SHP77 treated with DMSO at 0.1 percent for 48 hours (cell line): ENCODE measurements at regions not wholly inside any gene's neighbourhood (a gene's known extent, or its start where the extent isn't known, plus 50 kb on each side); places are given as distances from the start of the nearest gene placed in this dataset.

Source experiments
- DNase-seq: peaks from one replicate; lab custom pipeline; 2025; lab: John Stamatoyannopoulos, UW

DNA sequence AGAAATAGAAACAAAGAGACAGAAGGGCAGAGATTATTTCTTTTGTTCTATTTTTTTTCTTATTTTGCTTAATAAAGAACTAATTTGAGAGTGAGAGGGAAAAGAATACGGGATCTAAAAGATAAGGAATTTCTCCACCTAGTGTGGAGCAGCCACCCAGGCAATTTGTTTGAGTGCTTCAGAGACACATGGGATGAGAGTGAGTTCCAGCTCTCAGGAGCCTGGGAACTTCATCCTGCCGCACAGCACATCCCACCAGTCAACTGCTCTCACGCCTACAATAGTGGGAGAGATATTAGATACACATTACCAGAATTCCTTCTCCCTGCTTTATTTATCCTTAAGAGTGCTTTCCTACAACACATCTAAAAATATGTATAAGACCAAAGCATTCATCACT lies 946.4 kb downstream of the PDHA2 start:
- DNase-seq: no peak

DNA sequence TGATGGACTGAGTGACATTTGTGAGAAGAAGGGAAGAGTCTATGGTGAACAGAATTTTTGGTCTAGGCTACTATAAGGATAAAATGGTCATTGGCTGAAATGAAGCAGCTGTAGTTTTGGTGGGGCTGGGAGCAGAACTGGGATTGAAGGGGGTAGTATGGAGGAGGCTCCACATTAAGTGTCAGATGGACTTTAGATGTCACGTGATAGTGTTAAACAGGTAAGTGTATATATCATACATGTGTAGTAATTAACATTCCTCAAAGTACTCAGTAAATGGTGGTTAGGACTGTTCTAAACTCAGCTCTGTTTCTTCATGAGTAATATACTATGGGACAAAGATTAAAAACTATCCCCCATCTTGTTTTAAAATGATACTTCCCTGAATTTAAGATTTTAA lies 947.9 kb downstream of the PDHA2 start:
- no peak for DNase-seq

GRCh38 chr4:96809563-96809962 lies 969.7 kb downstream of the PDHA2 start:
- no peak for DNase-seq

DNA sequence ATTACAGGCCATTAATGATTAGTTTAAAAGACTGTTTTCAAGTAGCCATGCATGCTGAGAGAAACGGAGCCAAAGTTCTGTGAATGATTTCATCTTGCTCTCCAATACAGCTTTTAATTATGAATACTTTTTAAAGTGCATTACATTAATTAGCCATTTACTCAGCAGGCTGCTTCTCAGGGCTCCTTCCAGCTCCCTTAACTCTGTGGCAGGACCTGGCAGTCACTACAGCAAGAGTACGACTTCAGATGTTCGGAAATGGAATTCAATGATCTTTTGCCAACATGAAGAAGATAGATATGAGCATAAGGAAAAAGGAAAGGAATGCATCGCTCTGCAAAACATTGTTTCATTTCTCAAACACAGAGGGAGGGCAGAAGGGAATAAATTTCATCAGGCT lies 987.2 kb downstream of the PDHA2 start:
- no peak for DNase-seq

DNA sequence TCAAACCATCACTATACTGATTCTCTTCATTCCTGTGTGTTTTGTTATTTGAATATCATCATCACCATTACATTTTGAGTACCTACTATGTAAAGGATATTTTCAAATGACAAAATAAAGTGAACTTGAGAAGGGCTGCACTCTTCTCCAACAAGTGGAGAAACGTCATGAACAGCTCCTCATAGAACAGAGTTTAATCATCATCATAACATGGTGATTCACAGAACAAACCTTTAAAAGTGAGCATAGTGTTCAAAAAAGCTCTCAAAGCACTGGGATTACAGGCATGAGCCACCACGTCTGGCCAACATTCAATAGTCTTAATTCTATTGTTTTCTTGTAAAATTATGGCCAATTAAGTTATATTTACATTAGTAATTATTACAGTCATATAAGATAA lies 993.9 kb downstream of the PDHA2 start:
- no peak for DNase-seq

- DNase-seq: no peak
Measured at GRCh38 chr4:96835991-96836390, 996.1 kb downstream of the PDHA2 start.

DNA sequence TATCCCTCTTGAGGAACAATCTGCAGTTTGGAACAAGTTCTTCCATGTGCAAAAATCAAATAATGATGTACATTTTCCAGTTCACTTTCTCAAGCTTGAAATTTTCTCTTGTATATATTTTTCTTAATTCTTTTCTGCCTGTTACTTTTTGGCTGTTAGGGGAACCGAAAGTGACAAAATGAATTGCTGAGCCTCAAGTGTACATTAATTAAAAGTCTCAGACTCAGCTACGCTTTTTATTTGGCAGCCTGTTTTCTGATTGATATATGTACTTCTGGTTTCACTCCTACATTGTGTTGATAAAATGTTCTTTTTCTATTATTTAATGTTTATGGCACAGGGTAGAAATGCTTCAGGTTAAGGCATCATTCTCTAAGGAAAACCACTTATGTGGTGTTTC lies 999.5 kb downstream of the PDHA2 start:
- no peak for DNase-seq

GRCh38 chr4:96841801-96842200 lies 1001.9 kb downstream of the PDHA2 start:
- DNase-seq: no peak

GRCh38 chr4:96844858-96845490 lies 1005.1 kb downstream of the PDHA2 start:
- DNase-seq: no peak

DNA sequence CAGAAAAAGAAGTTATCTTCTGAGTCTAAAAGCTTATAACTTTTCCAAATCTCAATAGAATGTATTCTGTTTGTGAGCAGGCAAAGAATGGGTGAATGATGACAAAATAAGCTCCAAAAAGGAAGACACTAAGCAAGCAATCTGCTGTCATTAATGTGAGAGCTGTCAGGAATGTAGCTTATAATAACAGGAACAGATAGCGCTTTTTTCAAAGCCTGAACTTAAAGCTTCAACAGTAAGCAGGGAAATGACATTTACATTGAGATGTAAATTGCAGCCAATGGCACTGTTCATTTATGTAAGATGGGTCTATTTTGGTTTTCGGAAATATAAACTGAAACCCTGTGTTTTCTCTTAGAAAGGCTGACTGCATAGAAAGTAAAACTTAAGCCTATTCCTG lies 1005.9 kb downstream of the PDHA2 start:
- no peak for DNase-seq

GRCh38 chr4:96874657-96875056 lies 1034.8 kb downstream of the PDHA2 start:
- DNase-seq: no peak

- DNase-seq: no peak
Measured at GRCh38 chr4:96879527-96879926, 1039.6 kb downstream of the PDHA2 start.

DNA sequence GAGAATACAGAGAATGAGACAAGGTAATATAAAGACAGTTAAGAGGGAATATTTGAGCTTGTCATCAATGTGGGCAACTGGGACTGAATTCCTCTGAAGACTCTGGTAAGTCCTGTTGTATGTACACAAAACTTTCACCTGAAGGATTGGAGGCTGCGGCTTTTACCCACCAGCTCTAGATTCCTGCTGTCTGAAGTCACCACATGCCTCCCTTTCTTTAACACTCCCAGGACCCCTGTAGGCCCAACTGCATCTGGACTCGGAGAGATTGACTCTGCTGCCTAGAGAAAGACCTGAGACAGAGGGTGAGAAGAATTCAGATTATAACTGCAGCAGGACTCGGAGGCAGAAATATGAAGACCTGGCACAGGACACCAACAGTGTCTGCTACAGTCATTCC lies 1048.0 kb downstream of the PDHA2 start:
- DNase-seq: no peak

- DNase-seq: no peak
Measured at GRCh38 chr4:96894621-96895020, 1054.7 kb downstream of the PDHA2 start.

DNA sequence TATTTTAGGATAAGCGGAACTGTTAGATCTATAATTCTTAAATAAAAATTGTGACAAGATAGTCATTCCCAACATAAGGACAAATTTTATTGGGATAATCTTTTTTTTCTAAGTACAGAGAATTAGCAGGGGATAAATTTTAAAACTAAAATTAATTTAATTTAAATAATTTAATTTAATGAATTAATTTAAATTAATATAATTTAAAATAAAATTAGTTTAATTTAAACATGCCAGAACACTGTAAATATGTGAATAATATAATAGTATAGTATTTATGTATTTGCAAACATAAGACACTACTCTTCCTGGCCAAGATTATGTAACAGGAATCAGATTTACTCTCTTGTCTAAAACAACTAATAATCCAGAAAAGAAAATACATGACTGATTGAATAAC lies 1055.9 kb downstream of the PDHA2 start:
- DNase-seq: no peak

DNA sequence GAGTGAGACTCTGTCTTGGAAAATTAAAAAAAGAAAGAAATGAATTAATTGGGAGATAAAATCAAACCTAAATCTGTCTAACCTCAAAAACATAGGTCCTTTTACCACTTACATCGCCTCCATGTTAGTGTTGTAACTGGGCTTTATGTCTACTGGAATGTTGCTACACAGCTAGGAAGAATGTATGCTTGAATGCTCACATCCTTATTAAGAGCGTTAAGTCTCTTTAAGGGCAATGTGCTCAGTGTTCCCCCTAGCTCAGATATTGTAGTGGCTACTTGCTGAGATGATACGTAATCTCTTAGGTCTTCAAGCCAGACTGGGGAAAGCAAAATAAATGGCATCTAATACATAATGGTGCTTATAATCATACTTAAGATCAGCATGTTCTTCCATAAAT lies 1072.8 kb downstream of the PDHA2 start:
- no peak for DNase-seq

DNA sequence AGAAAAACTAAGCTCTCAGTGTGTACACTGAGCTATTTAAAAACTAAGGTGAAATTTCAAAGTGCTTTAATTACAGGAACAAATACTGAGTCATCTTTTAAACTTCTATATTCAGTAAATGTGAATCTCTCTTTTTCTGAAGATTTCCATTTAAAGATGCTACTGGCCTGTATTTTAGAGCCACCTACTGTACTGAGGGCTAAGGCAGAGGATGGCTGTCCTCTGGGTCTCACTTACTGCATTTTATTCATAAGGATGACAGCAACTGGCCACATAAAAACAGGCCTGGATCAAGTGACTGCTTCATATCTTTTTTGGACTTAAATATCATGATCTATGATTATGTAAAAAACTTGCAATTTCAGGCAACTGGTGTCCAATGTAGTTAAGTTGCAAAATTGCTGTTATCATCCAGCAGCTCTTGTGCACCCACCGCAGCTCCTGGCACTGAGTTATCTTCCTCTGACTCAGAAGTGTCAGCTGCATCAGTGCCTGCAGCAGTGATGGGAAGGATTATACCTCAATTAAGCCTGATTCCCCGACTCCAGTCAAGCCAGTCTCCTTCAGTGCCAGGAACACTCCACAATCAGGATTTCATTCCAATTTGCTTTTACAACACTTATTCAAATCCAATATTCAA lies 1073.7 kb downstream of the PDHA2 start:
- no peak for DNase-seq

DNA sequence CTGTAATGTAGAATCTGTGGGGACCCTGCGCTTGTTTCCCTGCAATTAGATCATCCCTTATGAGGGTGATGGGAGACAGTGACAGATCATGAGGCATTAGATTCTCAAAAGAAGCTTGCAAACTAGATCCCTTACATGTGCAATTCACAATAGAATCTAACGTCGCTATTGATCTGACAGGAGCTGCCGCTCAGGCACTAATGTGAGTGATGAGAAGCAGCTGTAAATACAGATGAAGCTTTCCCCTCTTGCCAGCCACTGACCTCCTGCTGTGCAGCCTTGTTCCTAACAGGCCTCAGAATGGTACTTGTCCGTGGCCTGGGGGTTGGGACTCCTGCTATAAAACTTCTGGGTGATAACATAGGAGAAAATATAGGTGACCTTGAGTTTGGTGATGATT lies 1076.8 kb downstream of the PDHA2 start:
- DNase-seq: no peak

- DNase-seq: no peak
Measured at GRCh38 chr4:96936886-96937285, 1097.0 kb downstream of the PDHA2 start.

- DNase-seq: no peak
Measured at GRCh38 chr4:96946552-96946951, 1106.7 kb downstream of the PDHA2 start.

- DNase-seq: no peak
Measured at GRCh38 chr4:96952610-96953009, 1112.7 kb downstream of the PDHA2 start.

GRCh38 chr4:96955226-96955625 lies 1115.3 kb downstream of the PDHA2 start:
- DNase-seq: no peak

GRCh38 chr4:96955691-96956090 lies 1115.8 kb downstream of the PDHA2 start:
- DNase-seq: no peak

- DNase-seq: no peak
Measured at GRCh38 chr4:96969455-96969854, 1129.6 kb downstream of the PDHA2 start.
